NCI-H128 (cell line): ENCODE measurements at regions not wholly inside any gene's neighbourhood (a gene's known extent, or its start where the extent isn't known, plus 50 kb on each side); places are given as distances from the start of the nearest gene placed in this dataset.
"Not testable (repeated sequence)": the region's sequence is repeated elsewhere in the genome, so short reads cannot be mapped to it uniquely, and the experiment has no call there.

Experiments
- DNase-seq: peaks from one replicate; lab custom pipeline; 2025; ENCODE audit not compliant: unreplicated experiment; lab: John Stamatoyannopoulos, UW

DNA sequence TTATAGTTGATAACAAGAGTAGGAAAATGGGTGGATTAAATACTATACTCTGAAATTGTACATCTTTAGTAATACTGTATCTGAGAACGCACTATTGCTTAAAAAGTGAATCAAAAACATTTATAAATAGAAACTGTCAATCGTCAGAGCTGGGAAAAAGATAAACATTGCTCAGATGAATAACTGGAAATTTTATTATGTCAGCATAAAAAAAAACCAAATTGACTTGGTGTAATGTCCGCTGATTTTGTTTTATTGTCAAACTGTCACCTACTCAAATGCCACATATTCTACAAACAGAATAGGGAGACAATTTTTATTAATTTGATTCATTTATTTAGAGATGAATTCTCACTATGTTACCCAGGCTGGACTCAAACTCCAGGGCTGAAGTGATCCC lies 109.3 kb upstream of the TMTC1 start:
- DNase-seq: no peak

DNA sequence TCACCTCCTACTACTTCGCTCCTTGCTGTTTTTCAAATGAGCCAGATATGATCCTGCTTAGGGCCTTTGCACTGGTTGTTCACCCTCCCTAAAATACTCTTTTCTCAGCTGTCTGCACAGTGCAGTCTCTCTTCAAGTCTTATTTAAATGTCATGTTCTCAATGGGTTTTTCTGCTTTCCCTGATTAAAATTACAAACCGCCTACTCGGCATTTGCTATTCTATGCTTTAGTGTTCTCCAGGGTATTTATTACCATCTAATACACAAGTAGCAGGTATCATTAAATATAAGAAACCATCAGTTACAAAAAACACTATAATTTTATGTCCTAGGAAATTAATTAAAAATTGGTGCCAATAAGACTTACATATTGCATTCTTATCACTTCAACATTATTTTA lies 108.0 kb upstream of the TMTC1 start:
- DNase-seq: no peak

DNA sequence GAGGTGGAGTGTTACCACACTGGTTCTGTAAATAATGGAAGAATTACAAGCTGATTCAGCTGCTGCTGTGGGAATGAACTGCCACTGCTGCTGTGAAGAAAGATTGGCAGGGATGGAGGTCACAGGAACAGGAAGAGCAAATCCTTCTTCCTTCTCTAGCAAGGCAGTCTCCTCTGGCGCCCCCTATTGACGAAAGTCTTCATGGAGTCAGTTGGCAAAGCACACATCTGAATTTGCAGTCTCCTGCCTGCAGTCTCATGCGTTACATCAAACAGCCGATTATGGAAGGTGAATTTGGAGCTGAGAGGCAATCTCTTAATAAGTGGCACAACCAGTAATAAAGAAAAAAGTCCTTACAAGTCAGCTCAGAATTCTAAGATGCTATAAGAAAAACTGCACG lies 106.0 kb upstream of the TMTC1 start:
- DNase-seq: peak; percentile 25

DNA sequence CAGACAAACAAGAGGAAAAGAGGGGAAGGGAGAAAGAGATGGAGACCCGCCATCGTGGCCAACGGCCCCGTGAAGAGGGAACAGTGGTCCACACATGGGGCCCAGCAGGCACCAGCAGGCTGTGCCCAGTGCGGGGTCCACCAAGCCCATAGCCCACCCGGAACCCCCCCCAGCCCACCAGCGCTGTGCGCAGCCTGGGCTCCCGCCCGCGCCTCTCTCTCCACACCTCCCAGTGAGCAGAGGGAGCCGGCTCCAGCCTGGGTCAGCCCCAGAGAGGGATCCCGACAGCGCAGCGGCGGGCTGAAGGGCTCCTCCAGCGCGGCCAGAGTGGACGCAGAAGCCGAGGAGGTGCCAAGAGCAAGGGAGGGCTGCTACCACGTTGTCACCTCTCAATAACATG lies 105.0 kb upstream of the TMTC1 start:
- no peak for DNase-seq

DNA sequence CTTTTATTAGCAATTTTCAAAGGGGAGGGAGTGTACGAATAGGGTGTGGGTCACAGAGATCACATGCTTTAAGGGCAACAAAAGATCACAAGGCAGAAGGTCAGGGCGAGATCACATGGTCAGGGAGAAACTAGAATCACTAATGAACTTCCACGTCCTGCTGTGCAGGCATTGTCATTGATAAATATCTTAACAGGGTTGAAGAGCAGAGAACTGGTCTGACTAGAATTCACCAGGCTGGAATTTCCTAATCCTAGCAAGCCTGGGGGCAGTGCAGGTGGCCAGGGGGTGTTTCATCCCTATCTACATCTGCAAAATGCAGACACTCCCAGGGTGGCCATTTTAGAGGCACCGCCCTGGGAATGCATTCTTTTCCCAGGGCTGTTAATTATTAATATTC lies 101.2 kb upstream of the TMTC1 start:
- not testable (repeated sequence) for DNase-seq

DNA sequence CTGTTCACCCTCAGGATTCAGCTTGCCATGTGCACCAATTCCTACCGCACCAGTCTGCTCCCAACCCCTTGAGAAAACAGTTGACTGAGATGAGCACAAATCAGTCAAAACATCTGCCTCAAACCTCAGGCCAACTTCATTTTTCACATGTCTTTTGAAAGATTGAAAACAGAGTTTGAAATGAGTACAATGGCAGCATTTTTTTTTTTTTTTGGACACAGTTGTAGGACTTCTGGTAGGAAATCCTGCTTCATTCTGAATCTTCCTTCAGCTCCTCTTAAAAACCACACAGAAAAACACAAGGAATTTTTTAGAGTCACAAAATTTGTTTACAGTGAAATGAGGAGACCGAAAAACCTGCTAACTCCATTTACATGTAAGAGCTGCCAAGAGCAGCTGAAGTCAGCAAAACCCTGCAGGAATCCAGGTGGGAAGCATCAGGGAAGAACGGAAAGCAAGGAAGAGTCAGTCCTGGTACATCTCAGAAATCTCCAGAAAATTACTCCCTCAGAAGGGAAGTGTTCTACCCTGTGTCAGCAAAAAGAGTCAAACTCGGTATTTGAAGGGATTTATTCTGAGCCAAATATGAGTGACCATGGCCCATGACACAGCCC lies 100.3 kb upstream of the TMTC1 start:
- no peak for DNase-seq

DNA sequence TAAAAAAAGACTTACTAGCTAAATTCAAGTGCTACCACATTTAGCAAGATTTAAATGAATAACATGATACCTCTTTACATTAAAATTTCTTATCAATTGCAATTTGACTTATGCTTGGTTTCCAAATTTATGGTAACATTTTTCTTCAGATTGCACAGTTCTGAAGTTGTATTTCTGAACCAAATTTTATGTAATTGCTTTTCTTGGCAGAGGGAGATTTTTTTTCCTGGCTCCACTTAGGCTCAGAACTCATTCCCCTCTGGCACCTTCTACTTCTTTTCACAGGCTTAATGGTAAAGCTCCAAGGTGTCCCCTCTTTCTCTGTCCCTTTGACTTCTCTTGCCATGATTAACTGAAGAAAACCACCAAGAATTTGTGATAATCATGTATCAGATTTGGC lies 99.8 kb upstream of the TMTC1 start:
- DNase-seq: no peak

DNA sequence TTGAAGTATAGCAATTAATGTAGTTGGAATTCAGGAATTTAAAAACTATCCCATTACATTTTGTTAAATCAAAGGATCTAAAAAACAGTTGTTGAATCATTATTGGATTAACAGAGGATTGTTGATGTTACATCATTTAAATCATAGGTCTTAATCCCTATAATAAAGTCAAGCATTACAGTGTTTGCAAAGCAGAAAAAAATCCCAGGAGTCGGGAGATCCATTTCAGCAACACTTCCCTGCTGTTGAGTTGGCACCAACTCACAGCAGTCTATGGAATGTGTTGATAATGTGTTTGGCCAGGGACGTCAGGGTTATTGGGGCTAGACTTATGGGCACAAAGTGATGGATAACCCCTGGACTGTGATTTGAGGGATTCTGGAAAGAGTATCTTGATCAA lies 99.1 kb upstream of the TMTC1 start:
- DNase-seq: no peak

DNA sequence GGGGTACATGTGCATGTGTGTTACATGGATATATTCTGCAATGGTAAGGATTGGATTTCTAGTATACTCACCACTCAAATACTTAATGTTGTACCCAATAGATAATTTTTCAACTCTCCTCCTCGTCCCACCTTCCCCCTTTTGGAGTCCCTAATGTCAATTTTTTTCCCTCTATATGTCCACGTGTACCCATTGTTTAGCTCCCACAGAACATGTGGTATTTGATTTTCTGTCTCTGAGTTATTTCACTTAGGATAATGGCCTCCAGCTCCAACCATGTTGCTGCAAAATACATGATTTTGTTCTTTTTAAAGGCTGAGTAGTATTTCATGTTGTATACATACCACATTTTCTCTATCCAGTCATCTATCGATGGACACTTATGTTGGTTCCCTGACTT lies 97.2 kb upstream of the TMTC1 start:
- no peak for DNase-seq

DNA sequence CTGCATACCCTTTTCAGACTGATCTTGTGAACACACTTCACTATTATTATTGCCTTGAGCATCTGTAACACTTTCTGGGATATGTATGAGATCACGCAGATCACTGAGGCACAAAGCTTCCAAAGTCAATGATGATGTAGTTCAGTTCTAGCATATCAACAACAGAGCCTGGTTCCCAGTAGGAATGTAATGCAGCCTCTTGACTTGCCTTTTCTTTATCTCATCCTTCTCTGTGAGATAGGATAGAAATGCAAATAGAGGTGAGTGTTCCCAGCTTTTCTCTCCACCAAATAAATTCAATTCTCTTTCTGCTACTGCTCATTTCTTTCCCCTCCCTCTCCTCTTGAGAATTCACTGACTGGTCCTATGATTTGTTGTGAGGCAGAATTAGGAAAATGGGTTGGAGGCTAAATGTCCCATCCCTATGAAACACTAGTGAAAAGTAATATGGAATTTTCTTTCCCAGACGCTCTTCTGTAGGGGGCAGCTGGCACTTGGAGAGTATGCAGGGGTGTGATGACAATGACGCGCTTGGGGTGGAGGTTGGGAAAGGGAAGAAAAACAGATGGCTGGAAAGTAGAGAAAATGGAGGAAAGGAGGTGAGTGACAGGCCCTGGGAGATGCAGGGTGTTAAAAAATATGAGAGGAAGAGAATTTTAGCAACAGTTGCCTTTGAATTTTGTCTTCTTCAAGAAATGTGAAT lies 96.0 kb upstream of the TMTC1 start:
- DNase-seq: no peak

DNA sequence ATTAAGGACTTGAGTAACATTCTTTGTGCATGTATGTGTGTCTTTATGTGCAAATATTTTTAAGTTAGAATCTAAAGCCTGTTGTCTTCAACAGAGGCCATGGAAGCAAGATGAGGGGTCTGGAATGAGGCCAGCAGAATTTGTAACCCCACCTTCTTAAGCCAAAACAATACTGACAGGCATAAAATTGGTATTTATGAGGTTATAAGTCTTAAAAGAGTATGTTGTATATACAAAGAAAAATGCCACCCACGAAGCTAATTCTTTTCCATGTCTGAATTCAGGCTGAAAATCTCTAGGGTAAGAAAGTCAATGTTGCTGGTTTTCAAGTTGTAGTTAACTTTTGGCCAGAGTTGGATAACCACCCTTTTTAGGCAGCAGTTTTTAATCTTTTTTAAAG lies 86.2 kb upstream of the TMTC1 start:
- DNase-seq: no peak

DNA sequence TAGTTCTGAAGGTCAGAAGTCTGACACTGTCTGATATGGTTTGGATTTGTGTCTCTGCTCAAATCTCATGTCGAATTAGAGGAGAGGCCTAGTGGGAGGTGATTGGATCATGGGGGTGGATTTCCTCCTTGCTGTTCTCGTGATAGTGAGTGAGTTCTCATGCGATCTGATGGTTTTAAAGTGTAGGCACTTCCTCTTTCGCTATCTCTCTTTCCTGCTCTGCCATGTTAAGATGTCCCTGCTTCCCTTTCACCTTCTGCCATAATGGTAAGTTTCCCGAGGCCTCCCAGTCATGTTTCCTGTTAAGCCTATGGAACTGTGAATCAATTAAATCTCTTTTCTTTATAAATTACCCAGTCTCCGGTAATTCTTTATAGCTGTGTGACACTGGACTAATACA lies 84.1 kb upstream of the TMTC1 start:
- DNase-seq: no peak

DNA sequence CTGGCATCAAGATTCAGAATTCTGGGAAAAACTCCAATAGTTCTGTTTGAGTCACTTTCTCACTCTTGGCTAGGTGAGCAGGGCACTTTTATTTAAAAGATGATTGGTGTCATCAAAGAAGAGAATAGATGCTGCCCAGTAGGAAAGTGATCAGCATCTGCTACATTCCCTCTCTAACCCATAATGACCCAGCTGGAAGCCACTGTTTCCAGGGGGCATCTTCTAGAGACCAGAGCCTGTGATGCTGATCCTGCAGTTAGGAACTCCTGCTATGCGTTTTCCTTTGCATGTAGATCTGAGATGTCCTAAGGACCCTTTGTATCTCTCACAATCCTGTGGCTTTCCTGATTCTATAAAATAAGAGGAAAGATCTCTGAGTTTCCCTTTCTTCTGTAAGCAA lies 79.9 kb upstream of the TMTC1 start:
- DNase-seq: no peak

DNA sequence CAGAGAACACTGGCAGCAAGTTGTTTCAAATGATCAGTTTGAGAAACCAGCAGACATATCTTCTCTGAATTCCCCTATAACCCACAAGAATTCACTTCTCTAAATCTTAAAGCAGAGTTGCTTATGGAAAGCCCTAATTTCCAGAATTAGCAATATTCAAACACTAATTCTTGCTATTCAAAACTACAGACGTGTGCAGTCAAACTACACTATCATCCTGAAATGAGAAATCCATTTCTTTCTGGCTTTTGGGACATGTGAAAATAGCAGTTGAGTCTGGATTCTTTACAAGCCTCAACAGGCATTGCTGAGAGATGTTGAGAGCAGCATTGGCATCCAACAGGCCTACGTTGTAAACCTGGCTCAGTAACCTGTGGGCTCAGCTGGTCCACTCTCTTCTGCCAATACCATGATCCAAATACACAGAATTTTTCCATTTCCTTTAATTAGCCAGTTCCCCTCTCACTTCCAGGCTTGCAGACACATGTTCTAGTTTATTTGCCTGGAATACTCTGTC lies 74.6 kb upstream of the TMTC1 start:
- DNase-seq: no peak

DNA sequence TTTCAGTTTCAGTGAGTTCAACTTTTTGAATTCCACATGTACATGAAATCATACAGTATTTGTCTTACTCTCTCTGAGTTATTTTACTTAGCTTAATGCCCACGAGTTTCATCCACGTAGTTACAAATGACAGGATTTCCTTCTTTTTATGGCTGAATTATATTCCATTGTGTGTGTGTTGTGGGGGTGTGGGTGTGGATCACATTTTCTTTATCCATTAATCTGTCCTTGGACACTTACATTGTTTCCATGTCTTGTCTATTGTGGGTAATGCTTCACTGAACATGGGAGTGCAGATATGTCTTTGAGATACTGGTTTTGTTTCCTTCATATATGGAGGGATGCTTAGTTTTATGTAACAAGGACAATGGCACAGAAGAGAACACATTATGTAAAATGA lies 63.5 kb upstream of the TMTC1 start:
- DNase-seq: no peak

DNA sequence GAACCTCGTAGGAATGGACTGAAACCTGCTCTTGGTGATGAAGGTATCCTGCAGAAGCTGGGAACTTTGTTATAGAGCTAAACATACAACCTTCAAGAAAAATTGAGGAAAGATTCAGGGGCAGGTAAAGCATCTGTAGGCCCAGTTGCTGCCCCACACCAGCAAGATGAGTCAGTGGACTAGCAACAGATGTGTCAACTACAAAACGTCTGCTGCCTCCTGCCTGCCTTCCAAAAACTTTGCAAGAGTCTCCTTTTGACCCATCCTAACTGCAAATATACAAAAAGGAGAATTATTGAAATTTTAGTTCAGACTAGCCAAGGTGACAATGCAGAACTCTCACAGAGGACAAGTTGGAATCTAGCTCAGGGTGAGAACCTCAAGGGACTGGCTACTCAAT lies 60.9 kb upstream of the TMTC1 start:
- DNase-seq: no peak

DNA sequence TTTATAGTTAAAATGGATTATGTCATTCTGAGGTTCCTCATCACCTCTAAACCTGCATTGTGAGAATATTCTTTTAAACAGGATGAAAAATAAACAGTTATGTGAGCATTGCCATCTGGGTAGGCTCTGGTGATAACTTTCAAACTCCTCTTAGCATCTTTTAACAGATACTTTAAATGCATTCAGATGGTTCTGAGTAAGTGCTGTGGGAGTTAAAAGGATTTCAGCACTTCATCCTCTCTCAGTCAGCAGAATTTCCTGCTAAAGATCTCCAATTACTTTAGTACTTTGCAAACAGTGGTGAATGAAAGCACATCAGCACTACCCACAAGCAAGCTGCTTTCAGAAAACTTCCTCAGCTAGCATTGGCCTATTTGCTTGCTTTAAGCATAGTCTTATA lies 59.3 kb upstream of the TMTC1 start:
- DNase-seq: no peak

DNA sequence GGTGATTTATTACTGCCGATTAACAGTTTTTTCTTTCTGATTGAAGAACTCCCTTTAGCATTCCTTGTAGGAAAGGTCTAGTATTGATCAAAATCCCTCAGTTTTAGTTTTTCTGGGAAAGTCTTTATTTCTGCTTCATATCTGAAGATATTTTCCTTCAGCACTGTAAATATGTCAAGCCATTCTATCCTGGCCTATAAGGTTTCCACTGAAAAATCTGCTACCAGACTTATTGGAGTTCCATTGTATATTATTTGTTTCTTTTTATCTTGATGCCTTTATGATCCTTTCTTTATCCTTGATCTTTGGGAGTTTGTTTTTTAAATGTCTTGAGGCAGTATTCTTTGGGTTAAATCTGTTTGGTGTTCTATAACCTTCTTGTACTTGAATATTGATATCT lies 55.0 kb upstream of the TMTC1 start:
- no peak for DNase-seq
